Parathyroid adenoma (tissue), 2 donors: ENCODE measurements at regions not wholly inside any gene's neighbourhood (a gene's known extent, or its start where the extent isn't known, plus 50 kb on each side); places are given as distances from the start of the nearest gene placed in this dataset.

Experiments
- H2AFZ ChIP-seq: fragments of 300-600 bp; sonication (generic); one replicate; pipeline ENCODE4 v1.7.0; 2017; ENCODE audit warnings: antibody characterized with exemption, mild to moderate bottlenecking
- H3K27ac ChIP-seq: fragments of 300-600 bp; sonication (generic); one replicate; pipeline ENCODE4 v1.7.0; 2017
- H3K27me3 ChIP-seq: fragments of 300-600 bp; sonication (generic); one replicate; pipeline ENCODE4 v1.7.0; 2017; ENCODE audit warnings: low read length; ENCODE audit not compliant: control insufficient read depth, insufficient read depth
- H3K36me3 ChIP-seq: fragments of 300-600 bp; sonication (generic); one replicate; pipeline ENCODE4 v1.7.0; 2017; ENCODE audit warnings: low read length; ENCODE audit not compliant: control insufficient read depth, insufficient read depth
- H3K4me1 ChIP-seq: fragments of 300-600 bp; sonication (generic); one replicate; pipeline ENCODE4 v1.7.0; 2017; ENCODE audit warnings: control low read depth
- H3K4me2 ChIP-seq: fragments of 300-600 bp; sonication (generic); one replicate; pipeline ENCODE4 v1.7.0; 2017; ENCODE audit warnings: low read length
- H3K4me3 ChIP-seq: fragments of 300-600 bp; sonication (generic); one replicate; pipeline ENCODE4 v1.7.0; 2017; ENCODE audit warnings: low read depth, low read length
- H3K79me2 ChIP-seq: fragments of 300-600 bp; sonication (generic); one replicate; pipeline ENCODE4 v1.7.0; 2017; ENCODE audit warnings: control low read depth
- H3K9ac ChIP-seq: fragments of 300-600 bp; sonication (generic); one replicate; pipeline ENCODE4 v1.7.0; 2017; ENCODE audit warnings: mild to moderate bottlenecking
- H3K9me3 ChIP-seq: fragments of 300-600 bp; sonication (generic); one replicate; pipeline ENCODE4 v1.7.0; 2017; ENCODE audit warnings: low read length; ENCODE audit not compliant: control insufficient read depth
- CTCF ChIP-seq: fragments of 300-600 bp; sonication (generic); IDR thresholded peaks from one replicate; pipeline ENCODE4 v1.7.0; 2017; ENCODE audit warnings: antibody characterized with exemption, mild to moderate bottlenecking
- donor health status: primary hyperparathyroidism.

GRCh38 chr9:81506941-81507864 is 182.1 kb downstream of the TLE1 start:
- Histone ChIP-seq H3K9ac (no peak overlapping the region), H3K4me3 (no peak overlapping the region), H3K9me3 (no peaks in the 10 kb centered on the region), H3K4me2 (no peak overlapping the region), H3K27me3 (no peaks in the 10 kb centered on the region), H3K36me3 (no peaks in the 10 kb centered on the region), H2AFZ (no peak overlapping the region), H3K4me1 (no peaks in the 10 kb centered on the region), H3K27ac (no peak overlapping the region), H3K79me2 (no peaks in the 10 kb centered on the region)
- TF ChIP-seq CTCF = no peak

- no peak for TF ChIP-seq CTCF
- Histone ChIP-seq H3K36me3 (no peaks in the 10 kb centered on the region), H3K9ac (no peak overlapping the region), H3K79me2 (no peaks in the 10 kb centered on the region), H3K9me3 (no peaks in the 10 kb centered on the region), H2AFZ (no peak overlapping the region), H3K4me3 (no peak overlapping the region), H3K27ac (no peak overlapping the region), H3K4me2 (no peak overlapping the region), H3K27me3 (no peaks in the 10 kb centered on the region), H3K4me1 (no peaks in the 10 kb centered on the region)
Observed at GRCh38 chr9:81499594-81499993, 189.8 kb downstream of the TLE1 start.

GRCh38 chr9:81499021-81499454 is 190.3 kb downstream of the TLE1 start:
- H3K79me2 ChIP-seq = no peaks in the 10 kb centered on the region
- no peak overlapping the region for H3K4me3 ChIP-seq
- no peaks in the 10 kb centered on the region for H3K9me3 ChIP-seq
- H3K27me3 ChIP-seq = no peaks in the 10 kb centered on the region
- no peak overlapping the region for H3K4me2 ChIP-seq
- no peaks in the 10 kb centered on the region for H3K4me1 ChIP-seq
- no peak overlapping the region for H3K9ac ChIP-seq
- TF ChIP-seq CTCF = no peak
- H3K36me3 ChIP-seq = no peaks in the 10 kb centered on the region
- H2AFZ ChIP-seq = no peak overlapping the region
- H3K27ac ChIP-seq = no peak overlapping the region

DNA sequence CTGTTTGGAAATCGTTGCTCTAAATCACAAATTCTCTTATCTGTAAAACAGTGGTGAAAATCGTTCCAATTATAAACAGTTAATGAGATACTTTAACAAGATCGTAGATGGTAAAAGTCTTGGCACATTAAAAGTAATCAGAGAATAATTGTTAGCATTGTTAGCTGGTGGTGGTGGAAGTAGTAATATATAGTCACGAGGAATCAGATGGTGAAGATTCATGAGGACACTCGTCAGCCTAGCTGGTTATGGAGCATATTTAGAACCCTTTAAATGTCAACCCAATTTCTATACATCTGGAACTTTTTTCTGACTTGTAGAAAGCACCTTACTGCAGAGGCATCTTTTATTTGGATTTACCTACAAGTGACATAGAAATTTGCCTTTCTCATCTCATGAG is 190.8 kb downstream of the TLE1 start:
- Histone ChIP-seq H3K36me3 (no peaks in the 10 kb centered on the region), H3K27ac (no peak overlapping the region), H3K4me3 (no peak overlapping the region), H3K4me2 (no peak overlapping the region), H3K4me1 (no peaks in the 10 kb centered on the region), H3K9ac (no peak overlapping the region), H3K9me3 (no peaks in the 10 kb centered on the region), H3K27me3 (no peaks in the 10 kb centered on the region), H3K79me2 (no peaks in the 10 kb centered on the region), H2AFZ (no peak overlapping the region)
- TF ChIP-seq CTCF = no peak

GRCh38 chr9:81497091-81497490 is 192.3 kb downstream of the TLE1 start:
- H3K9me3 ChIP-seq = no peaks in the 10 kb centered on the region
- no peaks in the 10 kb centered on the region for H3K36me3 ChIP-seq
- H3K9ac ChIP-seq = no peak overlapping the region
- H3K4me3 ChIP-seq = no peak overlapping the region
- no peak for TF ChIP-seq CTCF
- no peak overlapping the region for H2AFZ ChIP-seq
- H3K79me2 ChIP-seq = no peaks in the 10 kb centered on the region
- H3K4me2 ChIP-seq = no peak overlapping the region
- no peaks in the 10 kb centered on the region for H3K27me3 ChIP-seq
- H3K27ac ChIP-seq = no peak overlapping the region
- no peaks in the 10 kb centered on the region for H3K4me1 ChIP-seq
